SK-N-SH treated with all-trans-retinoic acid at 6 μM for 48 hours (cell line): ENCODE measurements at regions not wholly inside any gene's neighbourhood (a gene's known extent, or its start where the extent isn't known, plus 50 kb on each side); places are given as distances from the start of the nearest gene placed in this dataset.

Experiments
- ATAC-seq: fragments of 200-7000 bp; cut with Tn5 transposase; 3 replicates; pipeline ENCODE4 v1.9.1; 2020; ENCODE audit warnings: mild to moderate bottlenecking, moderate library complexity
- ARNTL ChIP-seq: fragments of 450-650 bp; formaldehyde crosslinking; IDR thresholded peaks from 2 replicates; pipeline ENCODE4 v1.5.0; 2020; ENCODE audit warnings: low read depth, mild to moderate bottlenecking, moderate library complexity, borderline replicate concordance
- CSDC2 ChIP-seq: fragments of 250-450 bp; sonication (Bioruptor Pico); IDR thresholded peaks from 2 replicates; pipeline ENCODE4 v1.5.0; 2020; ENCODE audit warnings: mild to moderate bottlenecking, moderate library complexity
- GLIS3 ChIP-seq: fragments of 250-450 bp; sonication (Bioruptor Pico); IDR thresholded peaks from 2 replicates; pipeline ENCODE4 v1.5.0; 2020; ENCODE audit warnings: mild to moderate bottlenecking, moderate library complexity
- ISL1 ChIP-seq: fragments of 250-450 bp; sonication (Bioruptor Pico); IDR thresholded peaks from 2 replicates; pipeline ENCODE4 v2.1.2; 2022; ENCODE audit warnings: mild to moderate bottlenecking, moderate library complexity
- PPARA ChIP-seq: fragments of 250-450 bp; sonication (Bioruptor Pico); IDR thresholded peaks from 2 replicates; pipeline ENCODE4 v1.5.0; 2020; ENCODE audit warnings: mild to moderate bottlenecking, borderline replicate concordance
- SNAI2 ChIP-seq: fragments of 250-450 bp; sonication (Bioruptor Pico); IDR thresholded peaks from 2 replicates; pipeline ENCODE4 v1.5.0; 2020; ENCODE audit warnings: mild to moderate bottlenecking, moderate library complexity
- TCF4 ChIP-seq: fragments of 250-450 bp; sonication (Bioruptor Pico); IDR thresholded peaks from 2 replicates; pipeline ENCODE4 v1.8.0; 2021; ENCODE audit warnings: mild to moderate bottlenecking, moderate library complexity, borderline replicate concordance
- ZFP3 ChIP-seq: fragments of 250-450 bp; sonication (Bioruptor Pico); IDR thresholded peaks from 2 replicates; pipeline ENCODE4 v1.5.0; 2020; ENCODE audit warnings: mild to moderate bottlenecking, moderate library complexity
- ZFP30 ChIP-seq: fragments of 450-650 bp; formaldehyde crosslinking; IDR thresholded peaks from 2 replicates; pipeline ENCODE4 v1.5.0; 2022; ENCODE audit warnings: mild to moderate bottlenecking, moderate library complexity
- ZNF565 ChIP-seq: fragments of 450-650 bp; formaldehyde crosslinking; conservative IDR thresholded peaks from 2 replicates; pipeline ENCODE4 v1.5.0; 2020; ENCODE audit warnings: low read depth, mild to moderate bottlenecking, moderate library complexity
- ZNF8 ChIP-seq: fragments of 450-650 bp; formaldehyde crosslinking; IDR thresholded peaks from 2 replicates; pipeline ENCODE4 v1.5.0; 2020; ENCODE audit warnings: mild to moderate bottlenecking, moderate library complexity
- TF ChIP-seq, protein P1 (sequence below): fragments of 250-450 bp; sonication (Bioruptor Pico); IDR thresholded peaks from 2 replicates; pipeline ENCODE4 v1.8.0; 2021; ENCODE audit warnings: low read depth, mild to moderate bottlenecking, moderate library complexity, borderline replicate concordance
- TF ChIP-seq, protein P2 (sequence below): fragments of 250-450 bp; sonication (Bioruptor Pico); IDR thresholded peaks from 2 replicates; pipeline ENCODE4 v1.5.1; 2021; ENCODE audit warnings: mild to moderate bottlenecking, moderate library complexity
- TF ChIP-seq, protein P3 (sequence below): fragments of 250-450 bp; sonication (Bioruptor Pico); IDR thresholded peaks from 2 replicates; pipeline ENCODE4 v1.5.0; 2020; ENCODE audit warnings: mild to moderate bottlenecking, moderate library complexity

DNA sequence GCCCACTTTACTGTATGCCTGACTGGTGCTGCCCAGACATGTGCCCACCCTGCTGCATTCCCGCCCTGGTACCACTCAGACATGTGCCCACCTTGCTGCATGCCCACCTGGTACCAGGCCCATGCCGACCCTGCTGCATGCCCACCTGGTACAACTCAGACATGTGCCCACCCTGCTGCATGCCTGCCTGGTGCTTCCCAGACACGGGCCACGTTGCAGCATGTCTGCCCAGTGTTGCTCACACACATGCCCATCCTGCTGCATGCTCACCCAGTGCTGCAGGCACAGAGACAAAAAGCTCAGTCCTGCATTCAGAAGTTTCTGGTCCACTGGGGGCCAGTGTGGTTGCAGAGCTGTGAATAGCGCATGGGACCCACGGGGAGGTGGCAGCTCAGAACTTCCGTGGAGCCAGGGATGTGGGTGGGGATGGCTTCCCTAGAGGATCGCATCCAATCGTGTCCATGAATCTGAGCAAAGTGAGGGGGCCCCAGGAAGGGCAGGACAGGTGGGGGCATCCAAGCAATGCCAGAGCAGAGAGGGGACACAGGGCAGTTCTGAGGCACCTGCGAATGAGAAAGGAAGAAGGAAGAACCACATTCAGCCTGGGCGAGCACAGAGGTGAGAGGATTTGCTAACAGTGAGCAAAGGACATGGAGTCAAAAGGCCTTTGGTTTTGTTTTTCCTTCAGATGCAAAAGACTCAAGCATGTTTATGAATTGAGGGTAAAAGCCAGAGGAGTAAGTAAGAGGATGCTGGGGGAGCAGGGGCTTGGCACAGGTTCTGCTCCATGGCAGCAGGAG, 175.9 kb upstream of the C14orf180 start:
- no peak for ATAC-seq
- TF ChIP-seq, protein P1, sequence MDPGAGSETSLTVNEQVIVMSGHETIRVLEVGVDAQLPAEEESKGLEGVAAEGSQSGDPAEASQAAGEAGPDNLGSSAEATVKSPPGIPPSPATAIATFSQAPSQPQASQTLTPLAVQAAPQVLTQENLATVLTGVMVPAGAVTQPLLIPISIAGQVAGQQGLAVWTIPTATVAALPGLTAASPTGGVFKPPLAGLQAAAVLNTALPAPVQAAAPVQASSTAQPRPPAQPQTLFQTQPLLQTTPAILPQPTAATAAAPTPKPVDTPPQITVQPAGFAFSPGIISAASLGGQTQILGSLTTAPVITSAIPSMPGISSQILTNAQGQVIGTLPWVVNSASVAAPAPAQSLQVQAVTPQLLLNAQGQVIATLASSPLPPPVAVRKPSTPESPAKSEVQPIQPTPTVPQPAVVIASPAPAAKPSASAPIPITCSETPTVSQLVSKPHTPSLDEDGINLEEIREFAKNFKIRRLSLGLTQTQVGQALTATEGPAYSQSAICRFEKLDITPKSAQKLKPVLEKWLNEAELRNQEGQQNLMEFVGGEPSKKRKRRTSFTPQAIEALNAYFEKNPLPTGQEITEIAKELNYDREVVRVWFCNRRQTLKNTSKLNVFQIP (CRISPR knock-in tag), result no peak
- no peak for TF ChIP-seq TCF4 (CRISPR knock-in tag)
- TF ChIP-seq ZFP30 (CRISPR knock-in tag), result no peak
- no peak for TF ChIP-seq ZNF8 (CRISPR knock-in tag)
- no peak for TF ChIP-seq SNAI2 (CRISPR knock-in tag)

DNA sequence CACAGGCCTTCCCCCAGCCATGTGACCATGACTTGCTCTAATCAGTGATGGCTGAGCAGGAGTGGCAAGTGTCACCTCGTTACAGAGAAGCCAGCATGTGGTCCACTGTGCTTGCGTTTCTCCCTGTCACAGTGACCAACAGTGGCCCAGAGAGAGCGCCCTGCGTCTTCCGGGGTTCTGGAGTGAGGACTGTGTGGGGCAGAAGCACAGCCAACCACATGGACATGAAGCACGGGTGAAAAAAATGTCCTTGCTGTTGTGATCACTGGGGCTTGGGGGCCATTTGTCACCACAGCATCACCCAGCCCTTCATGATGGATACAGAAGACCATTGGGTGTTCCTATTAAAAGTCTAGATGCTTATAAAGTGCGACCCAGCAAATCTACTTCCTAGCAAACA, 174.6 kb upstream of the C14orf180 start:
- ATAC-seq, result no peak
- TF ChIP-seq, protein P1 (CRISPR knock-in tag), result no peak
- TF ChIP-seq, protein P2, sequence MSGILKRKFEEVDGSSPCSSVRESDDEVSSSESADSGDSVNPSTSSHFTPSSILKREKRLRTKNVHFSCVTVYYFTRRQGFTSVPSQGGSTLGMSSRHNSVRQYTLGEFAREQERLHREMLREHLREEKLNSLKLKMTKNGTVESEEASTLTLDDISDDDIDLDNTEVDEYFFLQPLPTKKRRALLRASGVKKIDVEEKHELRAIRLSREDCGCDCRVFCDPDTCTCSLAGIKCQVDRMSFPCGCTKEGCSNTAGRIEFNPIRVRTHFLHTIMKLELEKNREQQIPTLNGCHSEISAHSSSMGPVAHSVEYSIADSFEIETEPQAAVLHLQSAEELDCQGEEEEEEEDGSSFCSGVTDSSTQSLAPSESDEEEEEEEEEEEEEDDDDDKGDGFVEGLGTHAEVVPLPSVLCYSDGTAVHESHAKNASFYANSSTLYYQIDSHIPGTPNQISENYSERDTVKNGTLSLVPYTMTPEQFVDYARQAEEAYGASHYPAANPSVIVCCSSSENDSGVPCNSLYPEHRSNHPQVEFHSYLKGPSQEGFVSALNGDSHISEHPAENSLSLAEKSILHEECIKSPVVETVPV, result no peak
- TF ChIP-seq PPARA (CRISPR knock-in tag) (no peak), ZNF565 (CRISPR knock-in tag) (no peak), SNAI2 (CRISPR knock-in tag) (no peak), GLIS3 (no peak)
- TF ChIP-seq, protein P3, sequence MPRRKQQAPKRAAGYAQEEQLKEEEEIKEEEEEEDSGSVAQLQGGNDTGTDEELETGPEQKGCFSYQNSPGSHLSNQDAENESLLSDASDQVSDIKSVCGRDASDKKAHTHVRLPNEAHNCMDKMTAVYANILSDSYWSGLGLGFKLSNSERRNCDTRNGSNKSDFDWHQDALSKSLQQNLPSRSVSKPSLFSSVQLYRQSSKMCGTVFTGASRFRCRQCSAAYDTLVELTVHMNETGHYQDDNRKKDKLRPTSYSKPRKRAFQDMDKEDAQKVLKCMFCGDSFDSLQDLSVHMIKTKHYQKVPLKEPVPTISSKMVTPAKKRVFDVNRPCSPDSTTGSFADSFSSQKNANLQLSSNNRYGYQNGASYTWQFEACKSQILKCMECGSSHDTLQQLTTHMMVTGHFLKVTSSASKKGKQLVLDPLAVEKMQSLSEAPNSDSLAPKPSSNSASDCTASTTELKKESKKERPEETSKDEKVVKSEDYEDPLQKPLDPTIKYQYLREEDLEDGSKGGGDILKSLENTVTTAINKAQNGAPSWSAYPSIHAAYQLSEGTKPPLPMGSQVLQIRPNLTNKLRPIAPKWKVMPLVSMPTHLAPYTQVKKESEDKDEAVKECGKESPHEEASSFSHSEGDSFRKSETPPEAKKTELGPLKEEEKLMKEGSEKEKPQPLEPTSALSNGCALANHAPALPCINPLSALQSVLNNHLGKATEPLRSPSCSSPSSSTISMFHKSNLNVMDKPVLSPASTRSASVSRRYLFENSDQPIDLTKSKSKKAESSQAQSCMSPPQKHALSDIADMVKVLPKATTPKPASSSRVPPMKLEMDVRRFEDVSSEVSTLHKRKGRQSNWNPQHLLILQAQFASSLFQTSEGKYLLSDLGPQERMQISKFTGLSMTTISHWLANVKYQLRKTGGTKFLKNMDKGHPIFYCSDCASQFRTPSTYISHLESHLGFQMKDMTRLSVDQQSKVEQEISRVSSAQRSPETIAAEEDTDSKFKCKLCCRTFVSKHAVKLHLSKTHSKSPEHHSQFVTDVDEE (CRISPR knock-in tag), result no peak

DNA sequence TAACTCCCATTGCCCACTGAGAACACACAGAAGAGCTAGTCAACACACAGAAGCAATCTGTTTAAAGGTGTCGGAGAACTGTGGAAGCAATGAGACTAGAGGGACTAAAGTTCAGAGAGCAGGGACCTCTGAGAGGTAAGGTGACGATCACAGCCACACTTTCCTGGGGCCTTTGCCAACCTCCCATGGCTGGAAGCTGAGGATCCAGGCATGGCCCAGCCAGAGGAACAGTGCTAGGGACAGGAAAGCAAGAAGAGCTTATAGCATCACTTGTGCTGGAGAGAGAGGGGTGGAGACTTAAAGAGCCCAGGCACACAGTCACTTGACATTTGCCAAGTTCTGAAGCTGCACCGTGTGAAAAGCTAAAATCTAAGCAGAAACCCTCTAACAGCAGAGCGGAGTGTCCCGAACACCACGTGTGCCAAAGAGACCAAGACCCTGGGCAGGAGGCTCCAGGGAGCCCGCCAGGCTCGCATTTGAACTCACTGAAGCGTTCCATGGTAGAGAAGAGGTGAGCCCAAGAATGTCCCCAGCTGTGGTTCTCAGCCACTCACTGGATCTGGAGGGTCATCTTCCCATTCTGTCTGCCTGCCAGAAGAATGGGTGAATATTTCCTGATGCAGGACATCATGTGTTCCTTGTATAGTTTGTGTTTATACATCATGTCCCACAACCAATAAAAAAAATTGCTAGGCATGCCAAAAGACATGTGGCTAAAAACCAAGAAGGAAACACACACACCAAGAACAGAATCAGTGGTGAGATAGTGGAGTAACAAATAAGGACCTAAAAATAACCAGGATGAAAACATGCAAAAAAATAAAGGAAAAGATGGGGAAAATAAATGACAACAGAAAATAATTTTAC, 174.0 kb upstream of the C14orf180 start:
- no peak for ATAC-seq

More for the DNA sequence above, 174.0 kb upstream of the C14orf180 start:
- TF ChIP-seq ISL1 (CRISPR knock-in tag), result no peak
- no peak for TF ChIP-seq ARNTL (CRISPR knock-in tag)
- TF ChIP-seq, protein P1 (CRISPR knock-in tag), result no peak
- no peak for TF ChIP-seq GLIS3
- TF ChIP-seq, protein P2, result no peak
- TF ChIP-seq SNAI2 (CRISPR knock-in tag), result no peak
- TF ChIP-seq CSDC2 (CRISPR knock-in tag), result no peak
- no peak for TF ChIP-seq ZFP3 (CRISPR knock-in tag)
